ENCODE measurements at regions not wholly inside any gene's neighbourhood (a gene's known extent, or its start where the extent isn't known, plus 50 kb on each side); places are given as distances from the start of the nearest gene placed in this dataset.

- no peak for TF ChIP-seq CTCF (conservative IDR thresholded peaks at IDR 0.05; ENCODE audit: low read depth, low read length)
- TF ChIP-seq EZH2phosphoT487 (IDR thresholded peaks at IDR 0.05; ENCODE audit: borderline replicate concordance, low read length): no peak
- no peak for TF ChIP-seq EZH2 (IDR thresholded peaks at IDR 0.05; ENCODE audit: low read length, unreplicated experiment)
Measured at GRCh38 chr2:145316496-145316895, 796.6 kb upstream of the ZEB2 start.

All from PC-3 (cell line).